ENCODE measurements at regions not wholly inside any gene's neighbourhood (a gene's known extent, or its start where the extent isn't known, plus 50 kb on each side); places are given as distances from the start of the nearest gene placed in this dataset.

DNA sequence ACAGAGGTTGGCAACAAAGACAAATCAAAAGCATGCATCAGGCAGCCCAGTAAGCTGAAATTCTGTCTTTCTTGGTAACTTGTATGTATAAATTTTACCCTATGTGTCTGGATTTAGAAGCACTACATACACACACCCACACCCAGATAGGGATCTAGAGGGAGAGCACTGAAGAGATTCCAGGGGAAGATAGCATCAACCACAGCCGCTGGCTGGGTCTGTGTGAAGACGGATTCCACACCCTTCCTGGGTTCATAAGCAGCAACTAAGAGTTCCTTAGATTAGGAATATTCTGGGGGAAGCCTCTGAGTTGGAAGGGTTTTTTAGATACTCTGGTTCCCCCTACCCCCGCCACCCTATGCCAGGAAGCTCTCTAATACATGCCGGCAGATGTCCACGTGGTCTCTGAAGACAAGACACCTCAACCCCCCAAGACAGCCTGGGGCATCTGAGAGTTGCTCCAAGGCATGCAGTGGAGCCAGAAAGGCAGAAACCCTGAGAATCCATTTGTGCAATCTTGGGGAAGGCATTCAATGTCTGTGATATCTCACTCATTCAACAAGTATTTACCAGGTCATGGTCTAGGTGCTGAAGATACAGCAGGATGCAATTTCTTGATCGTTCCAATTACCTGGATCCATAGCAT, 86.4 kb downstream of the NOG start:
- no peak overlapping the region for H3K4me3 Mint-ChIP-seq
- TF ChIP-seq, protein P1, sequence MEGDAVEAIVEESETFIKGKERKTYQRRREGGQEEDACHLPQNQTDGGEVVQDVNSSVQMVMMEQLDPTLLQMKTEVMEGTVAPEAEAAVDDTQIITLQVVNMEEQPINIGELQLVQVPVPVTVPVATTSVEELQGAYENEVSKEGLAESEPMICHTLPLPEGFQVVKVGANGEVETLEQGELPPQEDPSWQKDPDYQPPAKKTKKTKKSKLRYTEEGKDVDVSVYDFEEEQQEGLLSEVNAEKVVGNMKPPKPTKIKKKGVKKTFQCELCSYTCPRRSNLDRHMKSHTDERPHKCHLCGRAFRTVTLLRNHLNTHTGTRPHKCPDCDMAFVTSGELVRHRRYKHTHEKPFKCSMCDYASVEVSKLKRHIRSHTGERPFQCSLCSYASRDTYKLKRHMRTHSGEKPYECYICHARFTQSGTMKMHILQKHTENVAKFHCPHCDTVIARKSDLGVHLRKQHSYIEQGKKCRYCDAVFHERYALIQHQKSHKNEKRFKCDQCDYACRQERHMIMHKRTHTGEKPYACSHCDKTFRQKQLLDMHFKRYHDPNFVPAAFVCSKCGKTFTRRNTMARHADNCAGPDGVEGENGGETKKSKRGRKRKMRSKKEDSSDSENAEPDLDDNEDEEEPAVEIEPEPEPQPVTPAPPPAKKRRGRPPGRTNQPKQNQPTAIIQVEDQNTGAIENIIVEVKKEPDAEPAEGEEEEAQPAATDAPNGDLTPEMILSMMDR (conservative IDR thresholded peaks at IDR 0.05), result no peak
- peaks cover 7% of the 10 kb centered on the region for H3K4me1 Mint-ChIP-seq
- no peaks in the 10 kb centered on the region for H3K36me3 Mint-ChIP-seq (ENCODE audit: low read depth)
- no peak for DNase-seq (ENCODE audit: low read depth, low spot score)
- peaks cover 9% of the 10 kb centered on the region for H3K27me3 Mint-ChIP-seq (ENCODE audit: low read depth)
- H3K27ac Mint-ChIP-seq (ENCODE audit: unreplicated experiment), result no peak overlapping the region
- H3K9me3 Mint-ChIP-seq, result no peaks in the 10 kb centered on the region

DNA sequence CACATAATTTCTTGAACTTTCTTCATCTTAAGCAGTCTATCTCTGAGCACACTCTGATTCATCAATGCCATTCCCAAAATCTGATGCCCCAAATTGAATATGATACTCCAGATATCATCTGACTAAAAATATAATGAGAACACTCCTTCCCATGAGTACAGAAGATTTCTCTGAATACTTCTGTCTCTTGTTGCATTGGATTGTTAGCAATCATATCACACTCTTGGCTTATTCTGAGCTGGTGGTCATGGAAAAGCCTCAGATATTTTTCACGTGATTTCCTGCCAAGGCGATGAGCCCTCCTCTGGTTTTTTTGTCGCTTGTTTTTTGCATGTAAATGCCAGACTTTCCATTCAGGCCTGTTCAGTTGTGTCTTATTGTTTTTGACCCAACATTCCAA, 87.2 kb downstream of the NOG start:
- no peaks in the 10 kb centered on the region for H3K36me3 Mint-ChIP-seq (ENCODE audit: low read depth)
- DNase-seq (ENCODE audit: low read depth, low spot score), result no peak
- H3K9me3 Mint-ChIP-seq, result no peaks in the 10 kb centered on the region
- peaks cover 7% of the 10 kb centered on the region for H3K4me1 Mint-ChIP-seq
- no peak overlapping the region for H3K4me3 Mint-ChIP-seq
- TF ChIP-seq, protein P1 (conservative IDR thresholded peaks at IDR 0.05), result no peak
- H3K27me3 Mint-ChIP-seq (ENCODE audit: low read depth), result peaks cover 11% of the 10 kb centered on the region
- no peak overlapping the region for H3K27ac Mint-ChIP-seq (ENCODE audit: unreplicated experiment)

DNA sequence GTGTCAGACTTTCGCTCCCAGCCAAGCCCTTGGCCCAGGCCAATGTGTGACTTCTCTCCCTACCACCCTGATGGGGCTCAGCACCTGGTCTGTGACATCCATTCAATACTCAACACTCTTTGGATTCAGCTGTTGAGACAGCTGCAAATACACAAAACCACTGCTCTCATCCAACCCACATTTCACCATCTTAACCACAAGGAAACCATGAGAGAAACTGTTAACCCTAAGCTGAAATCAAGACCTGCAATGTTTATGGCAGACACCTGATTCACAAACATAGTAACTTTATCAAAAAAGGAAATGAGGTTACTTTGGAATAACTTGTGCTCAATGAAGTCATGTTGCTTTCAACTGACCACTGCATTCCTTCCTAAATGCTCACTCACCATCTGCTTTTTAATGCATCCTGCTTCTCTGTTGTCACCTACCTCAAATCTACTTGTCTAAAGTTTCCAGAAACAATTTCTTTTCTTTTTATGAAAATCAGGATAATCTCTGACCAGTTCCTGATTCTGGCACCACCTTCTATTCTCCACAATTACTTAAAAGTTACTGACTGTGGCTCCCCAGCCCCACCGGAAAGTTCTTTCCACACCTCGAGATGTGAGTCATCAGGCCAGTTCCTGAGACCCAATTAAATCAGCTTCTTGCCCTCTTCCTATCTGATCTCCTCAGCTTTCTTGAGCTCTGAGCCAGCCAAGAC, 88.2 kb downstream of the NOG start:
- DNase-seq (ENCODE audit: low read depth, low spot score), result no peak
- Mint-ChIP-seq H3K27me3 (ENCODE audit: low read depth) (peaks cover 11% of the 10 kb centered on the region), H3K9me3 (no peaks in the 10 kb centered on the region), H3K4me3 (no peak overlapping the region), H3K27ac (ENCODE audit: unreplicated experiment) (no peak overlapping the region), H3K36me3 (ENCODE audit: low read depth) (no peaks in the 10 kb centered on the region), H3K4me1 (peaks cover 7% of the 10 kb centered on the region)
- TF ChIP-seq, protein P1 (conservative IDR thresholded peaks at IDR 0.05), result no peak

DNA sequence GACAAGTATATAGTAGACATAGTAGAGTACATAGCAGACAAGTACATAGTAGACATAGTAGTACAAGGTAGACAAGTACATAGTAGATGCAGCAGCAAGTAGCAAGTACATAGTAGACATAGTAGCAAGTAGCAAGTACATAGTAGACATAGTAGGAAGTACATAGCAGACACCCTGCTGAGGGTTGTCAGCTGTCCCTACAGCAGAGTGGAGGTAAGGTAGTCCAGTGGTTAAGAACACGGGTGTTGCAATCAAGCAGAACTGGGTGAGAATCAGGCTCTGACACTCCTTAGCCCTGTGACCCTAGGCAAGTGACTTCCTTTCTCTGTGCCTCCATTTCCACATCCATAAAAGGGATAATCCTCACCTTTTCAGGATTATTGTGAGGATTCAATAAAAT, 94.7 kb downstream of the NOG start:
- no peaks in the 10 kb centered on the region for H3K4me1 Mint-ChIP-seq
- H3K27me3 Mint-ChIP-seq (ENCODE audit: low read depth), result peaks cover 9% of the 10 kb centered on the region
- H3K9me3 Mint-ChIP-seq, result no peaks in the 10 kb centered on the region
- TF ChIP-seq, protein P1 (conservative IDR thresholded peaks at IDR 0.05), result no peak
- no peaks in the 10 kb centered on the region for H3K36me3 Mint-ChIP-seq (ENCODE audit: low read depth)
- H3K4me3 Mint-ChIP-seq, result no peak overlapping the region
- no peak for DNase-seq (ENCODE audit: low read depth, low spot score)
- no peak overlapping the region for H3K27ac Mint-ChIP-seq (ENCODE audit: unreplicated experiment)

DNA sequence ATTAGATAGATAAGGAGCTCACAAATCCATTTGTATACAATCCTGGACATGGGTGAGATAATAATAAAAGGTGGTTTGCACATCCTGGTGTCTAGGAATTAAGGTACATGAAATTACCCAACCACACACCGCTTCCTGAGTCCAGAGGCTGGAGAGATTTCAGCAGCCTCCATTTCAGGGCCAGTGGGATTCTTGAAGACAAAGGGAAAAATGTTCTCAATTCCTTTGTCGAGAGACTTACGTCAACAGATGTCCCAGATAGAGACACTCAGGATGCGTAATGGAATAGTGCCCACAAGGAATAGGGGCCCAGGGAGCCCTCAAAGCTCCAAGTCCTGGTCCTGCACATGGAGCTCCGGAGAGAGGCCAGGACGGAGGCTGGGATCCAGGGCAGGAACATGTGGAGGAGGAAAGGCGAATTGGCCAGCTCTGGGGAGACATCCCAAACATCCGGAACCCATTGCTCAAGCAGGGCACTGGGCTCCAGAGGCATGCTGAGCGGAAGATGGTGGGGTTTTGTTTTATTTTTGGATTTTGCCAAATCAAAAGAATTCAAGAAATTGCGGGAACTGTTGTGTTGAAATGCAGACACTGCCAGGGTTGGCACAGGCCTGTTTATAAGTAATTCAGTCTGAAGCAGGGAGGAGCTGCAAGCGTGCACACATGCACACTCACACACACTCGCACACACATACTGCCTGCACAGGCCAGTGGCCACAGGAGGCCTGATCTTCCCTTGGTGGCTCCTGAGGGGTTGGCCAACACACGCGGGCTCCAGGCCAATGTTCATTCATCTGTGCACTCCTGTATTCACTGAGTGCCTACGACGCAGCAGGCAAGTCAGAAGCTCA, 97.2 kb downstream of the NOG start:
- H3K4me3 Mint-ChIP-seq, result no peak overlapping the region
- H3K27ac Mint-ChIP-seq (ENCODE audit: unreplicated experiment), result no peak overlapping the region

More for the DNA sequence above, 97.2 kb downstream of the NOG start:
- no peaks in the 10 kb centered on the region for H3K4me1 Mint-ChIP-seq
- no peak for DNase-seq (ENCODE audit: low read depth, low spot score)
- H3K9me3 Mint-ChIP-seq, result no peaks in the 10 kb centered on the region
- H3K36me3 Mint-ChIP-seq (ENCODE audit: low read depth), result no peaks in the 10 kb centered on the region
- peaks cover under 1% of the 10 kb centered on the region for H3K27me3 Mint-ChIP-seq (ENCODE audit: low read depth)
- TF ChIP-seq, protein P1 (conservative IDR thresholded peaks at IDR 0.05), result no peak

All from neural crest cell (in vitro differentiated cells).